ENCODE measurements at regions not wholly inside any gene's neighbourhood (a gene's known extent, or its start where the extent isn't known, plus 50 kb on each side); places are given as distances from the start of the nearest gene placed in this dataset.

- Mint-ChIP-seq H3K27ac (no peak overlapping the region), H3K4me3 (no peak overlapping the region), H3K36me3 (ENCODE audit: low read depth) (no peaks in the 10 kb centered on the region), H3K9me3 (peaks cover 3% of the 10 kb centered on the region), H3K27me3 (ENCODE audit: low read depth) (no peaks in the 10 kb centered on the region), H3K4me1 (no peaks in the 10 kb centered on the region)
- no peak for TF ChIP-seq CTCF (IDR thresholded peaks at IDR 0.05; ENCODE audit: unreplicated experiment in 3 of 3)
Observed at GRCh38 chr9:28839778-28840430, 1266.6 kb upstream of the C9orf72 start.

GRCh38 chr9:28841775-28842174, 1268.5 kb upstream of the C9orf72 start:
- H3K27me3 Mint-ChIP-seq (ENCODE audit: low read depth): no peaks in the 10 kb centered on the region
- H3K4me3 Mint-ChIP-seq: no peak overlapping the region
- peaks cover 3% of the 10 kb centered on the region for H3K9me3 Mint-ChIP-seq
- H3K4me1 Mint-ChIP-seq: no peaks in the 10 kb centered on the region
- no peaks in the 10 kb centered on the region for H3K36me3 Mint-ChIP-seq (ENCODE audit: low read depth)
- H3K27ac Mint-ChIP-seq: no peak overlapping the region
- no peak for TF ChIP-seq CTCF (IDR thresholded peaks at IDR 0.05; ENCODE audit: unreplicated experiment in 3 of 3)

GRCh38 chr9:28847331-28847730, 1274.0 kb upstream of the C9orf72 start:
- Mint-ChIP-seq H3K36me3 (ENCODE audit: low read depth) (no peaks in the 10 kb centered on the region), H3K9me3 (no peaks in the 10 kb centered on the region)

GRCh38 chr9:28848671-28849070, 1275.4 kb upstream of the C9orf72 start:
- Mint-ChIP-seq H3K27ac (peak overlapping the region in 1 of 3 experiments; percentile 3), H3K4me1 (peaks cover 12% of the 10 kb centered on the region), H3K36me3 (ENCODE audit: low read depth) (no peaks in the 10 kb centered on the region), H3K4me3 (no peak overlapping the region), H3K27me3 (ENCODE audit: low read depth) (no peaks in the 10 kb centered on the region), H3K9me3 (no peaks in the 10 kb centered on the region)
- no peak for TF ChIP-seq CTCF (IDR thresholded peaks at IDR 0.05; ENCODE audit: unreplicated experiment in 3 of 3)

More at GRCh38 chr9:28847331-28847730, 1274.0 kb upstream of the C9orf72 start:
- no peak overlapping the region for H3K4me3 Mint-ChIP-seq
- TF ChIP-seq CTCF (IDR thresholded peaks at IDR 0.05; ENCODE audit: unreplicated experiment in 3 of 3): no peak
- H3K4me1 Mint-ChIP-seq: peaks cover 12% of the 10 kb centered on the region
- H3K27me3 Mint-ChIP-seq (ENCODE audit: low read depth): no peaks in the 10 kb centered on the region
- no peak overlapping the region for H3K27ac Mint-ChIP-seq

GRCh38 chr9:28853477-28853876, 1280.2 kb upstream of the C9orf72 start:
- H3K4me3 Mint-ChIP-seq: no peak overlapping the region
- no peak overlapping the region for H3K27ac Mint-ChIP-seq
- TF ChIP-seq CTCF (IDR thresholded peaks at IDR 0.05; ENCODE audit: unreplicated experiment in 3 of 3): no peak
- no peaks in the 10 kb centered on the region for H3K9me3 Mint-ChIP-seq
- no peaks in the 10 kb centered on the region for H3K27me3 Mint-ChIP-seq (ENCODE audit: low read depth)
- peaks cover 12% of the 10 kb centered on the region for H3K4me1 Mint-ChIP-seq
- no peaks in the 10 kb centered on the region for H3K36me3 Mint-ChIP-seq (ENCODE audit: low read depth)

- no peak for TF ChIP-seq CTCF (IDR thresholded peaks at IDR 0.05; ENCODE audit: unreplicated experiment in 3 of 3)
- Mint-ChIP-seq H3K36me3 (ENCODE audit: low read depth) (no peaks in the 10 kb centered on the region), H3K27me3 (ENCODE audit: low read depth) (no peaks in the 10 kb centered on the region), H3K27ac (peak overlapping the region in 2 of 3 experiments; percentile 13 to 33), H3K4me1 (peaks cover 14% of the 10 kb centered on the region), H3K9me3 (no peaks in the 10 kb centered on the region), H3K4me3 (no peak overlapping the region)
Observed at GRCh38 chr9:28866951-28867350, 1293.7 kb upstream of the C9orf72 start.
